BJ (cell line): ENCODE measurements at regions not wholly inside any gene's neighbourhood (a gene's known extent, or its start where the extent isn't known, plus 50 kb on each side); places are given as distances from the start of the nearest gene placed in this dataset.

ENCODE experiments used
- CTCF ChIA-PET: fragments of 350-600 bp; formaldehyde crosslinking; extraction: SDS; loops from one replicate; lab custom pipeline; 2021; ENCODE audit warnings: antibody characterized with exemption, inconsistent platforms; lab: Yijun Ruan, JAX
- POLR2A ChIA-PET: fragments of 300-600 bp; sonication (Branson Sonifier 250); formaldehyde crosslinking; extraction: SDS; loops from one replicate; lab custom pipeline; 2021; ENCODE audit warnings: antibody characterized with exemption; lab: Charles Lee
- DNase-seq: peaks from one replicate; pipeline ENCODE4 v3.0.0-alpha.2; 2011; ENCODE audit warnings: low read depth
- H3K27me3 ChIP-seq: 2 replicates; pipeline ENCODE4 v1.6.0; 2011; ENCODE audit warnings: low read length; ENCODE audit not compliant: control insufficient read depth, insufficient read depth
- H3K36me3 ChIP-seq: 2 replicates; pipeline ENCODE4 v1.5.1; 2011; ENCODE audit warnings: low read length; ENCODE audit not compliant: control insufficient read depth, insufficient read depth
- H3K4me3 ChIP-seq: 2 replicates; pipeline ENCODE4 v1.5.1; 2011; ENCODE audit warnings: low read depth, mild to moderate bottlenecking, control low read depth, low read length
- CTCF ChIP-seq: IDR thresholded peaks from 2 replicates; pipeline ENCODE4 v1.5.1; 2011; ENCODE audit warnings: low read depth, mild to moderate bottlenecking, control low read depth, inconsistent platforms, low read length, moderate library complexity; ENCODE audit not compliant: insufficient read depth

GRCh38 chr10:1855911-1856310 lies 118.6 kb upstream of the ADARB2 start:
- H3K4me3 ChIP-seq, result no peak overlapping the region
- ChIA-PET POLR2A (no interaction called here), CTCF (no interaction called here)
- H3K36me3 ChIP-seq, result no peaks in the 10 kb centered on the region
- DNase-seq, result no peak
- H3K27me3 ChIP-seq, result no peaks in the 10 kb centered on the region
- TF ChIP-seq CTCF, result no peak

- no peaks in the 10 kb centered on the region for H3K27me3 ChIP-seq
- no peak for DNase-seq
- H3K4me3 ChIP-seq, result no peak overlapping the region
- POLR2A ChIA-PET, result no interaction called here
- no peaks in the 10 kb centered on the region for H3K36me3 ChIP-seq
- TF ChIP-seq CTCF, result no peak
- CTCF ChIA-PET, result no interaction called here
Measured at GRCh38 chr10:1854271-1854670, 116.9 kb upstream of the ADARB2 start.

- no peaks in the 10 kb centered on the region for H3K36me3 ChIP-seq
- H3K4me3 ChIP-seq, result no peak overlapping the region
- no peak for TF ChIP-seq CTCF
- H3K27me3 ChIP-seq, result no peaks in the 10 kb centered on the region
- CTCF ChIA-PET, result no interaction called here
- DNase-seq, result no peak
- POLR2A ChIA-PET, result no interaction called here
Measured at GRCh38 chr10:1853801-1854200, 116.5 kb upstream of the ADARB2 start.

GRCh38 chr10:1852841-1853240 lies 115.5 kb upstream of the ADARB2 start:
- ChIA-PET POLR2A (no interaction called here), CTCF (no interaction called here)
- DNase-seq, result no peak
- Histone ChIP-seq H3K4me3 (no peak overlapping the region), H3K27me3 (no peaks in the 10 kb centered on the region), H3K36me3 (no peaks in the 10 kb centered on the region)
- no peak for TF ChIP-seq CTCF

- Histone ChIP-seq H3K4me3 (no peak overlapping the region), H3K27me3 (no peaks in the 10 kb centered on the region), H3K36me3 (no peaks in the 10 kb centered on the region)
- ChIA-PET POLR2A (no interaction called here), CTCF (no interaction called here)
- TF ChIP-seq CTCF, result no peak
- DNase-seq, result no peak
Measured at GRCh38 chr10:1851762-1852161, 114.4 kb upstream of the ADARB2 start.
